ENCODE measurements at regions not wholly inside any gene's neighbourhood (a gene's known extent, or its start where the extent isn't known, plus 50 kb on each side); places are given as distances from the start of the nearest gene placed in this dataset.

DNA sequence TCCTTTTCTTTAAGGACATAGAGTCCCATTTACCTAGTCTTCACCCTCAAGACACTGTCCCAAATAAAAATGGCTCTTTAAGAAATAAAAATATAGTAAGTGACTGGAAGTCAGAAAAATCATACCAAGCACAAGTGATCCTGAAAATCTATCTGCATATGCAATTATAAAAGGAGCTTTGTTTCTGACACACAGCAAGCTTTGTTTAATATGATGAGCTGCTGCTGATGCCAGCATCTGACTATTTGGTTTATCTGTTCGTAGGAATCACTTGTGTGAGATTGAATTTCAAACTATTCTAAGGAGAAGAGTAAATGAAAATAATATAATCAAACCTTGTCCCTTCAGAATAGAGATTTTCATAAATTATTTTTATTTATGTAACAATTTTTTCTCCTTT lies 332.4 kb downstream of the PCDH7 start:
- Histone ChIP-seq H4K91ac (replicated peaks; ENCODE audit: insufficient read length, low read length) (no peak overlapping the region), H3K23ac (ENCODE audit: insufficient read length) (no peak overlapping the region), H2AK5ac (ENCODE audit: low read depth, low read length) (no peak overlapping the region), H3K36me3 (ENCODE audit: control insufficient read depth in 2 of 4, insufficient read depth in 4 of 4, low read length in 3 of 4) (no peaks in the 10 kb centered on the region), H3K27me3 (replicated peaks in 1 of 4; ENCODE audit: control insufficient read depth in 3 of 4, extremely low read depth in 1 of 4, insufficient read depth in 3 of 4, low read length in 3 of 4) (no peaks in the 10 kb centered on the region), H2BK12ac (ENCODE audit: low read depth, low read length) (no peak overlapping the region), H3K4me1 (replicated peaks in 1 of 4; ENCODE audit: control insufficient read depth in 3 of 4, insufficient read depth in 4 of 4, low read length in 3 of 4) (no peaks in the 10 kb centered on the region), H3K79me1 (ENCODE audit: low read depth, low read length) (no peaks in the 10 kb centered on the region), H3K79me2 (ENCODE audit: control insufficient read depth in 1 of 2, insufficient read depth in 2 of 2, low read length in 2 of 2) (no peaks in the 10 kb centered on the region), H3K18ac (ENCODE audit: extremely low read depth, low read length) (no peak overlapping the region), H3K9me3 (ENCODE audit: insufficient read depth in 2 of 2, low read depth in 1 of 2, low read length in 1 of 2) (no peaks in the 10 kb centered on the region), H2BK20ac (ENCODE audit: low read length) (no peak overlapping the region), H3K4me3 (ENCODE audit: extremely low read depth in 1 of 4, insufficient read depth in 2 of 4, low read depth in 3 of 4, low read length in 4 of 4) (no peak overlapping the region), H3K23me2 (ENCODE audit: low read depth, low read length) (no peaks in the 10 kb centered on the region), H2AFZ (ENCODE audit: low read length) (no peak overlapping the region), H4K8ac (ENCODE audit: extremely low read depth, insufficient read depth, low read length) (no peak overlapping the region), H3K4me2 (ENCODE audit: insufficient read depth in 1 of 2, low read depth in 2 of 2, low read length in 2 of 2) (no peak overlapping the region), H3K9ac (replicated peaks in 1 of 4; ENCODE audit: extremely low read depth in 1 of 4, low read depth in 3 of 4, low read length in 3 of 4) (no peak overlapping the region), H2BK15ac (ENCODE audit: low read length) (no peak overlapping the region), H3K27ac (ENCODE audit: low read depth, low read length) (no peak overlapping the region), H4K5ac (ENCODE audit: insufficient read length, low read depth, low read length) (no peak overlapping the region), H4K20me1 (replicated peaks in 1 of 2; ENCODE audit: control insufficient read depth in 1 of 2, insufficient read depth in 2 of 2, low read length in 2 of 2) (no peaks in the 10 kb centered on the region), H2BK120ac (replicated peaks; ENCODE audit: low read depth, low read length) (no peak overlapping the region), H3K14ac (ENCODE audit: insufficient read length) (no peak overlapping the region), H3K56ac (replicated peaks; ENCODE audit: insufficient read length, low read depth, low read length) (no peak overlapping the region), H3K4ac (replicated peaks; ENCODE audit: insufficient read length, low read depth, low read length) (no peak overlapping the region), H2BK5ac (ENCODE audit: low read depth, low read length) (no peak overlapping the region)
- POLR2A ChIA-PET (ENCODE audit: partially characterized antibody): no interaction called here
- FAIRE-seq: no peak
- 95% methylated on average over 1 of the region's 1 CpG; no CpG with 5 or more reads in 1 of the 2 experiments for WGBS, 2 experiments (ENCODE audit: extremely low coverage in 1 of 2, insufficient coverage in 1 of 2, insufficient read length in 1 of 2, insufficient replicate concordance in 2 of 2, low coverage in 1 of 2, low lambda C conversion rate in 2 of 2, missing lambda C conversion rate in 1 of 2)
- CTCF ChIA-PET (ENCODE audit: partially characterized antibody): no interaction called here
- no peak for DNase-seq (ENCODE audit: low read depth in 1 of 2, low spot score in 2 of 2)
- TF ChIP-seq POLR2AphosphoS5 (IDR thresholded peaks at IDR 0.05; ENCODE audit: low read depth, low read length) (no peak), TCF12 (IDR thresholded peaks at IDR 0.05; ENCODE audit: low read depth, low read length) (no peak), HDAC6 (IDR thresholded peaks at IDR 0.05; ENCODE audit: low read depth, low read length) (no peak), SAP30 (IDR thresholded peaks at IDR 0.05; ENCODE audit: insufficient read depth, insufficient replicate concordance, low read length) (no peak)
